ENCODE measurements at regions not wholly inside any gene's neighbourhood (a gene's known extent, or its start where the extent isn't known, plus 50 kb on each side); places are given as distances from the start of the nearest gene placed in this dataset.

GRCh38 chr18:45136381-45137086 is 455.8 kb downstream of the SETBP1 start:
- no peak for TF ChIP-seq CTCF (IDR thresholded peaks at IDR 0.05)
- no peak for TF ChIP-seq TCF7L2 (IDR thresholded peaks at IDR 0.05; ENCODE audit: low read depth, low read length)
- no peak for TF ChIP-seq SIN3A (IDR thresholded peaks at IDR 0.05; ENCODE audit: borderline replicate concordance, insufficient read depth, low read depth, low read length)
- no peak for TF ChIP-seq POLR2AphosphoS5 (IDR thresholded peaks at IDR 0.05; ENCODE audit: low read depth, low read length)
- TF ChIP-seq REST (IDR thresholded peaks at IDR 0.05; ENCODE audit: insufficient read depth in 1 of 2, low read depth in 2 of 2, low read length in 1 of 2), result no peak

Data from Panc1 (cell line).